HG03342 (cell line): ENCODE measurements at regions not wholly inside any gene's neighbourhood (a gene's known extent, or its start where the extent isn't known, plus 50 kb on each side); places are given as distances from the start of the nearest gene placed in this dataset.
"Not testable (repeated sequence)": the region's sequence is repeated elsewhere in the genome, so short reads cannot be mapped to it uniquely, and the experiment has no call there.

ENCODE experiments used
- ATAC-seq: cut with Tn5 transposase; IDR thresholded peaks from one replicate; pipeline ENCODE4 v1.9.1; 2021; ENCODE audit warnings: mild to moderate bottlenecking, moderate library complexity; ENCODE audit not compliant: unreplicated experiment

GRCh38 chr13:103952183-103952582 lies 886.0 kb upstream of the SLC10A2 start:
- ATAC-seq, result no peak

- ATAC-seq, result no peak
These were observed 882.2 kb upstream of the SLC10A2 start for GRCh38 chr13:103948426-103948825.

GRCh38 chr13:103945836-103946235 lies 879.6 kb upstream of the SLC10A2 start:
- ATAC-seq, result no peak

- no peak for ATAC-seq
These were observed 875.4 kb upstream of the SLC10A2 start for GRCh38 chr13:103941506-103942140.

- ATAC-seq, result no peak
These were observed 868.9 kb upstream of the SLC10A2 start for GRCh38 chr13:103935117-103935516.

GRCh38 chr13:103931885-103932284 lies 865.7 kb upstream of the SLC10A2 start:
- no peak for ATAC-seq

GRCh38 chr13:103931331-103931845 lies 865.2 kb upstream of the SLC10A2 start:
- no peak for ATAC-seq

- no peak for ATAC-seq
These were observed 859.9 kb upstream of the SLC10A2 start for GRCh38 chr13:103926118-103926517.

- ATAC-seq, result no peak
These were observed 842.7 kb upstream of the SLC10A2 start for GRCh38 chr13:103908911-103909310.

GRCh38 chr13:103908274-103908673 lies 842.1 kb upstream of the SLC10A2 start:
- no peak for ATAC-seq

- ATAC-seq, result no peak
These were observed 837.6 kb upstream of the SLC10A2 start for GRCh38 chr13:103903790-103904189.

GRCh38 chr13:103898481-103898880 lies 832.3 kb upstream of the SLC10A2 start:
- ATAC-seq, result no peak

GRCh38 chr13:103895835-103896531 lies 829.8 kb upstream of the SLC10A2 start:
- ATAC-seq, result no peak

- no peak for ATAC-seq
These were observed 828.4 kb upstream of the SLC10A2 start for GRCh38 chr13:103894626-103895025.

- ATAC-seq, result peak; percentile 50
These were observed 818.0 kb upstream of the SLC10A2 start for GRCh38 chr13:103884101-103884723.

GRCh38 chr13:103883698-103884097 lies 817.5 kb upstream of the SLC10A2 start:
- ATAC-seq, result peak; percentile 17

GRCh38 chr13:103883164-103883563 lies 816.9 kb upstream of the SLC10A2 start:
- no peak for ATAC-seq

GRCh38 chr13:103880146-103880545 lies 813.9 kb upstream of the SLC10A2 start:
- ATAC-seq, result not testable (repeated sequence)

GRCh38 chr13:103878891-103879605 lies 812.8 kb upstream of the SLC10A2 start:
- no peak for ATAC-seq

- no peak for ATAC-seq
These were observed 810.4 kb upstream of the SLC10A2 start for GRCh38 chr13:103876571-103876970.

GRCh38 chr13:103873725-103874124 lies 807.5 kb upstream of the SLC10A2 start:
- no peak for ATAC-seq
